ENCODE measurements at regions not wholly inside any gene's neighbourhood (a gene's known extent, or its start where the extent isn't known, plus 50 kb on each side); places are given as distances from the start of the nearest gene placed in this dataset.

- H3K36me3 Mint-ChIP-seq = no peaks in the 10 kb centered on the region
- no peaks in the 10 kb centered on the region for H3K9me3 Mint-ChIP-seq
- no peaks in the 10 kb centered on the region for H3K27me3 Mint-ChIP-seq
- H3K27ac Mint-ChIP-seq = no peak overlapping the region
- no peaks in the 10 kb centered on the region for H3K4me1 Mint-ChIP-seq
- H3K4me3 Mint-ChIP-seq = no peak overlapping the region
These were observed 215.5 kb downstream of the C12orf50 start for GRCh38 chr12:87813476-87814234.

- no peaks in the 10 kb centered on the region for H3K4me1 Mint-ChIP-seq
- H3K27me3 Mint-ChIP-seq = no peaks in the 10 kb centered on the region
These were observed 216.5 kb downstream of the C12orf50 start for GRCh38 chr12:87812681-87813080.

GRCh38 chr12:87812030-87812429, 217.2 kb downstream of the C12orf50 start:
- H3K27me3 Mint-ChIP-seq = no peaks in the 10 kb centered on the region
- H3K9me3 Mint-ChIP-seq = no peaks in the 10 kb centered on the region
- H3K36me3 Mint-ChIP-seq = no peaks in the 10 kb centered on the region
- H3K4me3 Mint-ChIP-seq = no peak overlapping the region
- no peaks in the 10 kb centered on the region for H3K4me1 Mint-ChIP-seq
- H3K27ac Mint-ChIP-seq = no peak overlapping the region

More at GRCh38 chr12:87812681-87813080, 216.5 kb downstream of the C12orf50 start:
- no peaks in the 10 kb centered on the region for H3K36me3 Mint-ChIP-seq
- no peak overlapping the region for H3K27ac Mint-ChIP-seq
- H3K4me3 Mint-ChIP-seq = no peak overlapping the region
- H3K9me3 Mint-ChIP-seq = no peaks in the 10 kb centered on the region

GRCh38 chr12:87809916-87810315, 219.3 kb downstream of the C12orf50 start:
- H3K27me3 Mint-ChIP-seq = no peaks in the 10 kb centered on the region
- H3K4me3 Mint-ChIP-seq = no peak overlapping the region
- H3K27ac Mint-ChIP-seq = no peak overlapping the region
- H3K36me3 Mint-ChIP-seq = no peaks in the 10 kb centered on the region
- H3K9me3 Mint-ChIP-seq = no peaks in the 10 kb centered on the region
- no peaks in the 10 kb centered on the region for H3K4me1 Mint-ChIP-seq

- Mint-ChIP-seq H3K4me3 (no peak overlapping the region), H3K4me1 (no peaks in the 10 kb centered on the region), H3K27me3 (no peaks in the 10 kb centered on the region), H3K36me3 (no peaks in the 10 kb centered on the region), H3K27ac (no peak overlapping the region), H3K9me3 (no peaks in the 10 kb centered on the region)
These were observed 222.1 kb downstream of the C12orf50 start for GRCh38 chr12:87807086-87807485.

GRCh38 chr12:87806310-87806709, 222.9 kb downstream of the C12orf50 start:
- Mint-ChIP-seq H3K36me3 (no peaks in the 10 kb centered on the region), H3K27me3 (no peaks in the 10 kb centered on the region), H3K4me3 (no peak overlapping the region), H3K9me3 (no peaks in the 10 kb centered on the region), H3K27ac (no peak overlapping the region), H3K4me1 (no peaks in the 10 kb centered on the region)

- Mint-ChIP-seq H3K27me3 (no peaks in the 10 kb centered on the region), H3K27ac (no peak overlapping the region), H3K4me1 (no peaks in the 10 kb centered on the region), H3K4me3 (no peak overlapping the region), H3K36me3 (no peaks in the 10 kb centered on the region), H3K9me3 (no peaks in the 10 kb centered on the region)
These were observed 224.8 kb downstream of the C12orf50 start for GRCh38 chr12:87804386-87804785.

GRCh38 chr12:87802721-87803011, 226.5 kb downstream of the C12orf50 start:
- Mint-ChIP-seq H3K9me3 (no peaks in the 10 kb centered on the region), H3K4me1 (no peaks in the 10 kb centered on the region), H3K27me3 (no peaks in the 10 kb centered on the region), H3K27ac (no peak overlapping the region), H3K4me3 (no peak overlapping the region), H3K36me3 (no peaks in the 10 kb centered on the region)

- H3K4me3 Mint-ChIP-seq = no peak overlapping the region
- no peaks in the 10 kb centered on the region for H3K9me3 Mint-ChIP-seq
- H3K4me1 Mint-ChIP-seq = no peaks in the 10 kb centered on the region
- H3K27me3 Mint-ChIP-seq = no peaks in the 10 kb centered on the region
- H3K27ac Mint-ChIP-seq = no peak overlapping the region
- no peaks in the 10 kb centered on the region for H3K36me3 Mint-ChIP-seq
These were observed 227.1 kb downstream of the C12orf50 start for GRCh38 chr12:87801860-87802720.

- no peak overlapping the region for H3K27ac Mint-ChIP-seq
- H3K27me3 Mint-ChIP-seq = no peaks in the 10 kb centered on the region
- H3K4me3 Mint-ChIP-seq = no peak overlapping the region
- no peaks in the 10 kb centered on the region for H3K9me3 Mint-ChIP-seq
- no peaks in the 10 kb centered on the region for H3K4me1 Mint-ChIP-seq
- no peaks in the 10 kb centered on the region for H3K36me3 Mint-ChIP-seq
These were observed 232.2 kb downstream of the C12orf50 start for GRCh38 chr12:87796961-87797516.

GRCh38 chr12:87795555-87795954, 233.6 kb downstream of the C12orf50 start:
- Mint-ChIP-seq H3K27me3 (no peaks in the 10 kb centered on the region), H3K4me3 (no peak overlapping the region), H3K4me1 (no peaks in the 10 kb centered on the region), H3K27ac (no peak overlapping the region), H3K9me3 (no peaks in the 10 kb centered on the region), H3K36me3 (no peaks in the 10 kb centered on the region)

- Mint-ChIP-seq H3K9me3 (no peaks in the 10 kb centered on the region), H3K27ac (no peak overlapping the region), H3K4me1 (no peaks in the 10 kb centered on the region), H3K36me3 (no peaks in the 10 kb centered on the region), H3K27me3 (no peaks in the 10 kb centered on the region), H3K4me3 (no peak overlapping the region)
These were observed 234.3 kb downstream of the C12orf50 start for GRCh38 chr12:87794854-87795253.

- H3K9me3 Mint-ChIP-seq = no peaks in the 10 kb centered on the region
These were observed 236.1 kb downstream of the C12orf50 start for GRCh38 chr12:87793131-87793530.

GRCh38 chr12:87784350-87784749, 244.9 kb downstream of the C12orf50 start:
- H3K4me1 Mint-ChIP-seq = no peaks in the 10 kb centered on the region
- H3K36me3 Mint-ChIP-seq = no peaks in the 10 kb centered on the region
- no peak overlapping the region for H3K27ac Mint-ChIP-seq
- no peak overlapping the region for H3K4me3 Mint-ChIP-seq
- H3K9me3 Mint-ChIP-seq = no peaks in the 10 kb centered on the region
- no peaks in the 10 kb centered on the region for H3K27me3 Mint-ChIP-seq

More at GRCh38 chr12:87793131-87793530, 236.1 kb downstream of the C12orf50 start:
- H3K27me3 Mint-ChIP-seq = no peaks in the 10 kb centered on the region
- H3K36me3 Mint-ChIP-seq = no peaks in the 10 kb centered on the region
- no peaks in the 10 kb centered on the region for H3K4me1 Mint-ChIP-seq
- H3K27ac Mint-ChIP-seq = no peak overlapping the region
- H3K4me3 Mint-ChIP-seq = no peak overlapping the region

GRCh38 chr12:87783467-87783866, 245.7 kb downstream of the C12orf50 start:
- no peaks in the 10 kb centered on the region for H3K4me1 Mint-ChIP-seq
- H3K36me3 Mint-ChIP-seq = no peaks in the 10 kb centered on the region
- H3K4me3 Mint-ChIP-seq = no peak overlapping the region
- no peaks in the 10 kb centered on the region for H3K9me3 Mint-ChIP-seq
- H3K27me3 Mint-ChIP-seq = no peaks in the 10 kb centered on the region
- H3K27ac Mint-ChIP-seq = no peak overlapping the region

- no peaks in the 10 kb centered on the region for H3K4me1 Mint-ChIP-seq
- H3K27me3 Mint-ChIP-seq = no peaks in the 10 kb centered on the region
- no peaks in the 10 kb centered on the region for H3K36me3 Mint-ChIP-seq
- no peak overlapping the region for H3K27ac Mint-ChIP-seq
- no peak overlapping the region for H3K4me3 Mint-ChIP-seq
- H3K9me3 Mint-ChIP-seq = no peaks in the 10 kb centered on the region
These were observed 246.4 kb downstream of the C12orf50 start for GRCh38 chr12:87782838-87783237.
